BLaER1 treated with 17β-estradiol and CSF1 and Interleukin-3, amounts not matched to agents 10 nM and 100 nM (cell line): ENCODE measurements at regions not wholly inside any gene's neighbourhood (a gene's known extent, or its start where the extent isn't known, plus 50 kb on each side); places are given as distances from the start of the nearest gene placed in this dataset.
"Not testable (repeated sequence)": the region's sequence is repeated elsewhere in the genome, so short reads cannot be mapped to it uniquely, and the experiment has no call there.

Experiments used
- H3K27ac ChIP-seq, 11 experiments: shearing (Covaris generic); formaldehyde crosslinking; 2 replicates each; pipeline ENCODE4 v1.8.1; 2022
- H3K27me3 ChIP-seq, 11 experiments: shearing (Covaris generic); formaldehyde crosslinking; 2 replicates each; pipeline ENCODE4 v1.8.1; 2022
- H3K36me3 ChIP-seq, 11 experiments: shearing (Covaris generic); formaldehyde crosslinking; 2 replicates each; pipeline ENCODE4 v1.8.1; 2022
- H3K4me1 ChIP-seq, 10 experiments: shearing (Covaris generic); formaldehyde crosslinking; 2 replicates each; pipeline ENCODE4 v1.8.1; 2022
- H3K4me2 ChIP-seq, 11 experiments: shearing (Covaris generic); formaldehyde crosslinking; 2 replicates each; pipeline ENCODE4 v1.8.1; 2022
- H3K4me3 ChIP-seq, 10 experiments: shearing (Covaris generic); formaldehyde crosslinking; 2 replicates each; pipeline ENCODE4 v1.8.1; 2022
- H3K9ac ChIP-seq, 11 experiments: shearing (Covaris generic); formaldehyde crosslinking; 2 replicates each; pipeline ENCODE4 v1.8.1; 2022
- H3K9me3 ChIP-seq, 11 experiments: shearing (Covaris generic); formaldehyde crosslinking; replicated peaks in 1 of 11; 2 replicates each; pipeline ENCODE4 v1.8.1; 2022
- H4K20me1 ChIP-seq, 11 experiments: shearing (Covaris generic); formaldehyde crosslinking; 2 replicates each; pipeline ENCODE4 v1.8.1; 2022

DNA sequence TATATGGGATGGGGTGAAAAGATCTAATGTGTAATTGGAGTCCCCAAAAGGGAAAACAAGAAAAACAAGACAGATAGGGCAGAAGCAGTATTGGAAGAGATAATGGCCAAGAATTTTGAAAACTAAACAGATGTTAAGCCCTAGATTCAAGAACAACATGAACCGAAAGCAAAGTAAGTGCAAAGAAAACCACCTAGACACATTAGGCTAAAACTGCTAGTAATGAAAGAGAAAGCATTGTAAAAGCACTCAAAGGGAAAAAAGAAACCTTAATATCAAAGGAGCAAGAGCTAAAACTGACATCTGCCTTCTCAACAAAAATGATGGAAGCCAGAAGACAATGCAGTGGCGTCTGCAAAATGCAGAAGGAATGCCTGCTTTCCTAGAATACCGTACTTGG lies 91.0 kb downstream of the CDRT15L2 start:
- not testable (repeated sequence) for H4K20me1 ChIP-seq, H3K27ac ChIP-seq, H3K4me1 ChIP-seq, H3K4me3 ChIP-seq, H3K4me2 ChIP-seq, H3K9ac ChIP-seq, H3K9me3 ChIP-seq, H3K36me3 ChIP-seq, H3K27me3 ChIP-seq

DNA sequence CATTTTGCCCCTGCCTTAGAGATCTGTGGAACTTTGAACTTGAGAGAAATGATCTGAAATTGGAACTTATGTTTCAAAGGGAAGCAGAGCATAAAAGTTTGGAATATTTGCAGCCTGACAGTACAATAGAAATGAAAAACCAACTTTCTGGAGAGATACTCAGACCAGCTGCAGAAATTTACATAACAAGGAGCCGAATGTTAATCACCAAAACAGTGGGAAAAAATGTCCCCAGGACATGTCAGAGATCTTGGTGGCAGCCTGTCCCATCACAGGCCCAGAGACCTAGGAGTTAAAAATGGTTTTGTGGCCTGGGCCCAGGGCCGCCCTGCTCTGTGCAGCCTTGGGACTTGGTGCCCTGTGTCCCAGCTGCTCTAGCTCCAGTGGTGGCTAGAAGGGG lies 94.8 kb downstream of the CDRT15L2 start:
- H3K4me1 ChIP-seq, H3K27me3 ChIP-seq, H3K36me3 ChIP-seq, H3K4me2 ChIP-seq, H3K9me3 ChIP-seq, H3K9ac ChIP-seq, H4K20me1 ChIP-seq, H3K4me3 ChIP-seq, H3K27ac ChIP-seq: not testable (repeated sequence)

DNA sequence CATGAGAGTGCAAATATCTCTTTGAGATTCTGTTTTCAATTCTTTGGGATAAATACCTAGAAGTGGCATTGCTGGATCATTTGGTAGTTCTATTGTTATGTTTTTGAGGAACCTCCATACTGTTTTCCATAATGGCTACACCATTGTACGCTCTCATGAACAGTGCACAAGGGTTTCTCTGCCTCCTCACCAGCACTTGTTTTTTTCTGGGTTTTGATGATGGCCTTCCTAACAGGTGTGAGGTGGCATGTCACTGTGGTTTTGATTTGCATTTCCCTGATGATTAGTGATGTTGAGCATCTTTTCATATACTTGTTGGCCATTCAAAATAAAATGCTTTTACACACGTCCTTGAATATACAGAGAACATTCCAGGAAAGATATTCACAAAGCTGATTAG lies 96.2 kb downstream of the CDRT15L2 start:
- H3K9ac ChIP-seq, H4K20me1 ChIP-seq, H3K27ac ChIP-seq, H3K27me3 ChIP-seq, H3K4me1 ChIP-seq, H3K4me2 ChIP-seq, H3K9me3 ChIP-seq, H3K36me3 ChIP-seq, H3K4me3 ChIP-seq: not testable (repeated sequence)

DNA sequence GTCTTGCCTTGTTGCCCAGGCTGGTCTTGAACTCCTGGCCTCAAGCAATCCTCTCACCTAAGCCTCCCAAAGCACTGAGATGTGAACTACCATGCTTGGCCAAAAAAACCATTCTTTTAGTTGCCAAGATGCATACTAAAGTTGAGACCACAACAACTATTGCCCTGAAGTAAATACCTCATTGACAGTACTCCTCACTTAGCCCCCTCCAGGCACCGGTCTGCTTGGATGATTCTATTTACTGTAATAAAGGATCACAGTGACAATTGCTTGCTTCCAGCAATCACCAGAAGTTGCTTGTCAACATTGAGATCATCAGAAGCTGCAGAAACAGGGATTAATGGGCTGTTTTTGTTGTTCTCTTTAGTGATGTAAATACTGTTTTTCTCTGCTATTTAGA lies 97.1 kb downstream of the CDRT15L2 start:
- H4K20me1 ChIP-seq, H3K36me3 ChIP-seq, H3K27ac ChIP-seq, H3K4me1 ChIP-seq, H3K4me3 ChIP-seq, H3K9me3 ChIP-seq, H3K9ac ChIP-seq, H3K4me2 ChIP-seq, H3K27me3 ChIP-seq: not testable (repeated sequence)

DNA sequence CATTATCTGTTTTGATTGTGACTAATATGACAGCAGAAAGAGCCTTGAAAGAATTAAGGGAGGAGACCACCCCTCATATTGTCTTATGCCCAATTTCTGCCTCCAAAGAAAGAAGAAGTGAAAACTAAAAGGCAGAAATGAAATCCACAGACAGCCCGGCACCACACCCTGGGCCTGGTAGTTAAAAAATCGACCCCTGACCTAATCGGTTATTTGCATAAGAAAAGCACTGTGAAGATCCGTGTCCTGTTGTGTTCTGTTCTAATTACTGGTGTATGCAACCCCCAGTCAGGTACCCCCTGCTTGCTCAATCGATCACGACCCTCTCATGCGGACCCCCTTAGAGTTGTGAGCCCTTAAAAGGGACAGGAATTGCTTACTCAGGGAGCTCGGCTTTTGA lies 97.9 kb downstream of the CDRT15L2 start:
- not testable (repeated sequence) for H3K4me2 ChIP-seq, H3K4me1 ChIP-seq, H3K27ac ChIP-seq, H4K20me1 ChIP-seq, H3K9me3 ChIP-seq, H3K36me3 ChIP-seq, H3K9ac ChIP-seq, H3K27me3 ChIP-seq, H3K4me3 ChIP-seq

DNA sequence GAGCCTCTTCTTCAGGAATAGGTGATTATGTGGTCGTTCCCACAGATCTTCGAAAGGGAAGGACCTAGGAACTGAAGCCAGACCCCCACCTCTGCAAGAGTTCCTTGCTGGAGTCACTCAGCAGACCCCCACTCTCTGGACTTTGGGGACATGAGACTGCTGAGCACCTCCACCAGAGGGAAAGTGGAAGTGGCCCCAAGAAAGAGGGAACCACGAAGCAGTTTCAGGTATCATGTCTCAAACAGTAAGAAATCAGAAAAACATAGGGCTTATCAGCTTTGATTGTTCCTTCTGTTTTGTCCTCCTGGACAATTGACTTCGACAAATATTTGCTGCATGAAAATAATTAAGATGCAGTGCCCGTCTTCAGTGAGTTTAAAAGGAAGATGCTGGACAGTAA lies 98.9 kb downstream of the CDRT15L2 start:
- not testable (repeated sequence) for H3K27me3 ChIP-seq, H3K9me3 ChIP-seq, H3K36me3 ChIP-seq, H3K9ac ChIP-seq, H3K4me1 ChIP-seq, H4K20me1 ChIP-seq, H3K4me2 ChIP-seq, H3K4me3 ChIP-seq, H3K27ac ChIP-seq

DNA sequence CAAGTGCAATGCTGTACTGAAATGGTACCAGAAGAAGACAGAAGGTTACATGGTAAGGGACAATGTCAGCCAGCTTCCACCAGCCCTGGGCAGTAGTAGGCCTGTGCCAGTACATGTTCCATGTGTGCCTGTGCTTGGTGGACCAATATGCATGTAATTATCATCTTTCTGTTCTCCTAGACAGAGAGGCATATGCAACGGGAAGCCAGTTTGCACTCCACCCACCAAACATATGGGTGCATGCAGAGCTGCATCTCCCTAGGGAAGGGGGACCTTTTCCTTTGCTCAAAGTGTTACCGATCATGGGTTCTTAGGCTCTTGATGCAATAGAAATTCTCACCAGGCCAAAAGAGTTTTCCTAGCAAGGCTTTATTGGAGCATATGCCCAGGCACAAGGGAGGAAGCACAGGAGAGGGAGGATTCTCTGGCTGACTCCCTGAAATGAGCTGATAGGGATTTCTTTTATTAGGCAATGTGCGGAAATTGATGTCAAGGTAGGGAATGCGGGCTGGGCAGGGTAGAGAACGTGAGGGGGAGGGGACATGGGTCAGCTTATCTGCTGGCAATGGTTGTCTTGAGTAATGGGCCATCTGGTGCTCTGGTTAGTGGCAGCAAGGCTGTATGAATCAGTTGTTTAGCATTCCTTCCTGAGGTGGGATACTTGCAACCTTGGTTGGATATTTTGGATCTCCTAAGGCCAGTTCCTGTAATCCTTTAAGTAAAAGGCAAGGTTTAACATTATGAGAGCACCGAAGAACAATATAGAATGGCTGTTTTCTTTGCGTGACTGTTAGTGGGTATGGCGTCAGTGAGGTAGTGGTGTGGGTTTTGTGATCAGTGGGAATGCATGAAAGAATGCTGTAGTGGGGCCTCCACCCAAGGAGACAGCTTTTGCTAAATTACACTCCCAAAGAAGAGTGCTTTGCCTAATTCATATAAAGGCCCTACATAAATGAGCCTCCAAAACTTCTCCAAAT lies 102.5 kb downstream of the CDRT15L2 start:
- H3K4me3 ChIP-seq, H3K9ac ChIP-seq, H3K27ac ChIP-seq, H4K20me1 ChIP-seq, H3K9me3 ChIP-seq, H3K27me3 ChIP-seq, H3K36me3 ChIP-seq, H3K4me2 ChIP-seq, H3K4me1 ChIP-seq: not testable (repeated sequence)

DNA sequence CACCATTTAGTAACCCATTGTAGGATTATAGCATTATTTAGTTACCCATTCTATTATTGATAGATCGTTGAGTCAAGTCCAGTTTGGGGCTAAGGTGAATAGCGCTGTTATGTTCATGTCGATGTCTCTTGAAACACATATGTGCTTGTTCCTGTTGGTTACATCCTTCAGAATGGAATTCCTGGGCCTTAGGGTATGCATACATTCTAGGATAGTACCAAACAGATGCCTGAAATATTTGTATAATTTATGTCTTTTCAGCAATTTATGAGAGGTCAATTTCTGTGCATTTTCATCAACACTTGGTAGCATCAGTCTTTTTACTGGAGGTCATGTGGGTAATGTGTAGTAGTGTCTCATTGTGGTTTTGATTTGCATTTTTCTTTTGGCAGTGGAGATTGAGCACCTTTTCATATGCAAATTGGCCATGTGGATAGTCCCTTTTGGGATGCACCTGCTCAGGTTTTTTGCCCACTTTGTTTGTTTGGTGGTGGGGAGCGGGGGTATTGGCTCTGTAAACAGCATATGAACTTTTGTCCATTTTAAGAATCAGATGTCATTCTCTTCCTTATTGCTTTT lies 104.2 kb downstream of the CDRT15L2 start:
- H4K20me1 ChIP-seq, H3K4me2 ChIP-seq, H3K36me3 ChIP-seq, H3K4me3 ChIP-seq, H3K9ac ChIP-seq, H3K27ac ChIP-seq, H3K4me1 ChIP-seq, H3K27me3 ChIP-seq, H3K9me3 ChIP-seq: not testable (repeated sequence)

DNA sequence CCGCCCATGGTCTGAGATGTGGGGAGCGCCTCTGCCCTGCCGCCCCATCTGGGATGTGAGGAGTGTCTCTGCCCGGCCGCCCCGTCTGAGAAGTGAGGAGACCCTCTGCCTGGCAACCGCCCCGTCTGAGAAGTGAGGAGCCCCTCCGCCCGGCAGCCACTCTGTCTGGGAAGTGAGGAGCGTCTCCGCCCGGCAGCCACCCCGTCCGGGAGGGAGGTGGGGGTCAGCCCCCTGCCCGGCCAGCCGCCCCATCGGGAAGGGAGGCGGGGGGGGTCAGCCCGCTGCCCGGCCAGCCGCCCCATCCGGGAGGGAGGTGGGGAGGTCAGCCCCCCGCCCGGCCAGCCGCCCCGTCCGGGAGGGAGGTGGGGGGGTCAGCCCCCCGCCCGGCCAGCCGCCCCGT lies 105.5 kb downstream of the CDRT15L2 start:
- H4K20me1 ChIP-seq, H3K4me3 ChIP-seq, H3K9me3 ChIP-seq, H3K4me1 ChIP-seq, H3K9ac ChIP-seq, H3K27ac ChIP-seq, H3K36me3 ChIP-seq, H3K27me3 ChIP-seq, H3K4me2 ChIP-seq: not testable (repeated sequence)

DNA sequence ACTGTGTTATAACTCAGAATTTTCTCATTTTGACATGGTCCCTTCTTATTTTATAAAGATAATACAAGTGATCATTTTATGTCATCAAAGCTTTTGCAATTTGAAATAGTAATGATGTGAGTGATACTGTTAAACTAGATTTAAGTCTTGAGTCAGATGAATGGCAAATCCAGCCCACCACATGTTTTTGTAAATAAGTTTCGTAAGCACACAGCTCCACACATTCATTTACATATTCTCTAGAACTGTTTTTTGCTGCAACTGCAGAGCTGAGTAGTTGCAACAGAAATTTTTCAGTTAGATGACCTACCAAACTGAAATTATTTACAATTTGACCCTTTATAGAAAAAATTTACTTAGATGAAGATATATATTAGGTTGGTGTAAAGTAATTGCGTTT lies 108.1 kb downstream of the CDRT15L2 start:
- not testable (repeated sequence) for H3K4me1 ChIP-seq, H3K4me3 ChIP-seq, H3K27ac ChIP-seq, H4K20me1 ChIP-seq, H3K9ac ChIP-seq, H3K27me3 ChIP-seq, H3K9me3 ChIP-seq, H3K36me3 ChIP-seq, H3K4me2 ChIP-seq

DNA sequence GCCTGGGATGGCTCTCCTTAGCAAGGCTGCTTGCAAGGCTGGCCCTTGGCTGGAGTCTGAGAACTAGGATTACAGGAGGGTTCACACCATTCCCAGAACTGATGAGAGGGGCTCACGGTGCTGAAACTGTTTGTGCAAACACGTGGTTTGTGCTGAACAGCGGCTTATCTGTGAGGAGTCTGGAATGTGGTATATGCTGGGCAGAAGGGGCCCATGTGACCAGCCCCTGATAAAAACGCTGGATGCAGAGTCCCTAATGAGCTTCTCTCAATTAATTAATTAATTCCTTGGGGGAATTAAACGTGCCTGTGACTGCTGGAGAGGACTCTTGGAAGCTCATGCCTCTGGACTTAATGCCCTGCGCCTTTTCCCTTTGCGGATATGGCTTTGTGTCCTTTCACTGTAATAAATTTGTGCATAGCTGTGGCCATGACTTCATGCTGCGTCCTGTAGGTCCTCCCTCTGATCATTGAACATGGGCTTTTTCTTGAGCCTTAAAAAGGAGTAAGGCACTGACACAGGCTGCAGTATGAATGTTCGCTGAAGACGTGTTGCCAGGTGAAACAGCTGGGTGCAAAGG lies 109.7 kb downstream of the CDRT15L2 start:
- H3K4me1 ChIP-seq, H3K9me3 ChIP-seq, H3K36me3 ChIP-seq, H3K9ac ChIP-seq, H4K20me1 ChIP-seq, H3K27ac ChIP-seq, H3K4me3 ChIP-seq, H3K4me2 ChIP-seq, H3K27me3 ChIP-seq: not testable (repeated sequence)

DNA sequence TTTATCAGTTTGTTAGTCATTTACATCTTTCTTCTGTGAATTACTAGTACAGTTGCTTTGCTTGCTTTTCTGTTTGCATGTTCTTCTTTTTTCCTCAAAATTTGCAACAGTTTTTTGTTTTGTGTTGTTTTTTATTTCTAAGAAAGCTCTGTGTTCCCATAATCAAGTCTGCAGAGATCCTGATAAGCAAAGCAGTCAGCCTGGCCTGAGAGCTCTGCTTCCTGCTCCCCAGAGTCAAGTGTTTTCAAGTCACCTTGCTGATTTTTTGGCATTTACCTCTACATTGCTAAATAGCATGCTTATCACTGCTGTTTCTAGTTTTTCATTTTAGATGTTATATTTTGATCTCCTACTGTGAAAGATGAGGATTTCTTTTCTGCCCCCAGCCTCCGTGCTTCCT lies 113.2 kb downstream of the CDRT15L2 start:
- H4K20me1 ChIP-seq, H3K4me2 ChIP-seq, H3K9ac ChIP-seq, H3K9me3 ChIP-seq, H3K27me3 ChIP-seq, H3K36me3 ChIP-seq, H3K4me1 ChIP-seq, H3K27ac ChIP-seq, H3K4me3 ChIP-seq: not testable (repeated sequence)

DNA sequence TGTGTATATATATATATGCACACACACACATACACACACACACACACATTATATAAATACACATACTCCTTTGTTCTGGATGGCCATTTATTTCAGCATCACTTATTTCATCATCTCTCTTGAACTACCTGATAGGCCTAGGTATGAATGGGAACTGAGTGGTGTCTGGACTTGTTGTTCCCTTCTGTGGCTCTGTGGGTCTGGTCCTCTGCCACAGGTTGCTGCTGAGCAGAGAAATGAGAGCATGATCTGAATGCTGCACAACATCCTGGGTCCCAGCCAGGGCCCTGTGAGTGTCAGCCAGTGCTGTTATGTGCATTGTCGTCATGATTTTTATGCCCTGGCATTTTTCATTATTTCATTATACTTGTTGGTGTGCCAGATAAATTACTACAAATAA lies 116.3 kb downstream of the CDRT15L2 start:
- not testable (repeated sequence) for H3K9ac ChIP-seq, H3K27ac ChIP-seq, H3K9me3 ChIP-seq, H3K4me3 ChIP-seq, H3K4me2 ChIP-seq, H3K4me1 ChIP-seq, H4K20me1 ChIP-seq, H3K27me3 ChIP-seq, H3K36me3 ChIP-seq

DNA sequence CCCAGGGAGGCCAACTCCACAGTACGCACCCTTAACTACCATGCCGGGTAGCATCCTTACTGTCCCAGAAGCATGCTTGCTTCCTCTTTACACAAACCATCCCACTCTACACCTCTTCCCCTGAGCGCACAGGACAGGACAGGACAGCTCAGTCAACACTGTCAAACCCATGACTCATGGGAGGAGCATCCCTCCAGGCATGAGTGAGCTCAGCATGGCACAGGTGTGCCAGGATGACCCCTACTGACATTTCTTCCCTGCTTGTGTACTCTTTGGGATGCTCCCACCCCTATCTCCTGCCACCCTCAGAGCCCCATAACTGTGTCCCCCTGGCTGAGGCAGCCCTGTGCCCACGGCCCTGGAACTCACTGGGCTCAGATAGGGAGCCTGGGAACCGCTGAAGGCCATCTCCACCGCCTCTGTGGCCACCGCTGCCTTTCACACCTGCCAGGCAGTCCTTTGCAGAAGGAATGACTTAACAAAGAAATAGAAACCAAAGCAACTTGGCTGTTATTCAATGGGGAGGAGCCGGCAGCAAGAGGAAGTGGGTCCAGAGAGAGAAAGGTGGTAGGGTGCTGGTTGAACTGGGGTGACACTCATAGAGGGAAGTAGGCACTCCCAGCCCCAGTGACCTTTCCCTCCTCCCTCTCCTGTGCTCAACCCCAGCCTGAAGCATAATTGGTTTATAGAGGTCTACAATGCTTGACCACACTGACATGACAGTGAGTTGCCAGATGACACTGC lies 119.1 kb downstream of the CDRT15L2 start:
- H3K27ac ChIP-seq, H3K36me3 ChIP-seq, H3K9me3 ChIP-seq, H3K4me1 ChIP-seq, H3K4me2 ChIP-seq, H4K20me1 ChIP-seq, H3K9ac ChIP-seq, H3K27me3 ChIP-seq, H3K4me3 ChIP-seq: not testable (repeated sequence)
